ENCODE measurements at regions not wholly inside any gene's neighbourhood (a gene's known extent, or its start where the extent isn't known, plus 50 kb on each side); places are given as distances from the start of the nearest gene placed in this dataset.

GRCh38 chr6:170050591-170051041 lies 240.3 kb downstream of the DLL1 start:
- no peak for TF ChIP-seq CTCF (IDR thresholded peaks at IDR 0.05; ENCODE audit: control extremely low read depth in 1 of 3, insufficient read depth in 1 of 3, low read depth in 1 of 3, low read length in 3 of 3)
- TF ChIP-seq RAD21 (IDR thresholded peaks at IDR 0.05 in 1 of 2, conservative IDR thresholded peaks at IDR 0.05 in 1 of 2; ENCODE audit: low read depth in 2 of 2, low read length in 2 of 2): no peak
- TF ChIP-seq POLR2AphosphoS5 (IDR thresholded peaks at IDR 0.05; ENCODE audit: low read depth, low read length): no peak
- no peak for TF ChIP-seq ATF3 (IDR thresholded peaks at IDR 0.05; ENCODE audit: insufficient read depth, low read depth, low read length)
- no peak for TF ChIP-seq CHD7 (IDR thresholded peaks at IDR 0.05; ENCODE audit: insufficient replicate concordance, low read length)
- TF ChIP-seq POLR2A (IDR thresholded peaks at IDR 0.05; ENCODE audit: control extremely low read depth in 1 of 2, low read depth in 2 of 2, low read length in 2 of 2): no peak
- no peak for TF ChIP-seq TEAD4 (IDR thresholded peaks at IDR 0.05; ENCODE audit: low read depth, low read length)
- no peak for TF ChIP-seq TCF12 (IDR thresholded peaks at IDR 0.05; ENCODE audit: low read depth, low read length)
- no peak for TF ChIP-seq RFX5 (IDR thresholded peaks at IDR 0.05; ENCODE audit: borderline replicate concordance, low read depth, low read length)

Data from H1 (cell line).